Testis (tissue), 2 donors: ENCODE measurements at regions not wholly inside any gene's neighbourhood (a gene's known extent, or its start where the extent isn't known, plus 50 kb on each side); places are given as distances from the start of the nearest gene placed in this dataset.
A peak's percentile ranks its signal among the peaks of the same experiment; 100 is the strongest.

ENCODE experiments used
- DNase-seq: peaks from one replicate; pipeline ENCODE4 v3.0.0-alpha.2; 2019
- H3K27ac ChIP-seq, 2 donors: fragments of 200-600 bp; sonication (generic); one replicate each; pipeline ENCODE4 v1.5.1; 2019
- H3K27me3 ChIP-seq: fragments of 200-600 bp; sonication (generic); one replicate; pipeline ENCODE4 v1.5.1; 2019
- H3K36me3 ChIP-seq: fragments of 200-600 bp; sonication (generic); one replicate; pipeline ENCODE4 v1.5.1; 2017; ENCODE audit warnings: low read depth; ENCODE audit errors: missing control alignments
- H3K4me1 ChIP-seq: fragments of 200-600 bp; sonication (generic); one replicate; pipeline ENCODE4 v1.5.1; 2019
- H3K4me3 ChIP-seq, 2 donors: fragments of 200-600 bp; sonication (generic); one replicate each; pipeline ENCODE4 v1.5.1; 2017 to 2019
- H3K9me3 ChIP-seq: fragments of 200-600 bp; sonication (generic); one replicate; pipeline ENCODE4 v1.5.1; 2017
- CTCF ChIP-seq, 3 experiments: fragments of 450-650 bp in 2 of 3; fragments of 200-600 bp in 1 of 3; sonication (generic) in 1 of 3; IDR thresholded peaks; one replicate each; pipeline ENCODE4 v1.5.1; 2016 to 2019; ENCODE audit warnings: antibody characterized with exemption in 3 of 3, mild to moderate bottlenecking in 2 of 3, moderate library complexity in 1 of 3
- POLR2A ChIP-seq: fragments of 450-650 bp; IDR thresholded peaks from one replicate; pipeline ENCODE4 v1.6.1; 2017; ENCODE audit warnings: antibody characterized with exemption, mild to moderate bottlenecking, moderate library complexity
- WGBS, 2 donors: methylation state at CpG; one replicate each; pipeline ENCODE4 v1.1.5; 2018; 5-methylcytosine and 5-hydroxymethylcytosine counted together
- intact Hi-C: fragments of 100-400 bp; cut with DNase I; formaldehyde crosslinking; loops from one replicate; pipeline ENCODE4 v1.15.1; 2023; ENCODE audit warnings: low total_unique reads

DNA sequence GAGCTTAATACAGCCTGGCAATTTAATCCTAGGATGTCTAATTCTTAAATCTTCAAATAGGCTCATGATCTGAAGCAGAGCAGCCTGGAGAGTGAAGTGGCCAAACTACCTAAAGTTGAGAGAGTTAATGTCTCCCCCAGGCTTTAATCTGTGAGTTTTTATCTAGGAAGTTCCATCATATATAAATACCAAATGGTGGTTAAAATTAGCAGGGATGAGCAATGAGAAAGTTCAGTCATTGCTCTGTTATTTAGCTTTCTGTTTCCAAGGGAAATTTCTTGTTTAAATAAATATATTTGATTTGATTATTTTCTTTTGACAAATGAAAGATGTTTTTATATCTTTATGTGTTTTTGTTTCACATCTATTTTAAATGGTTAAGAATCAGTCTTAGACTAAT is 274.4 kb upstream of the UMPS start:
- intact Hi-C loops = no loop called here

DNA sequence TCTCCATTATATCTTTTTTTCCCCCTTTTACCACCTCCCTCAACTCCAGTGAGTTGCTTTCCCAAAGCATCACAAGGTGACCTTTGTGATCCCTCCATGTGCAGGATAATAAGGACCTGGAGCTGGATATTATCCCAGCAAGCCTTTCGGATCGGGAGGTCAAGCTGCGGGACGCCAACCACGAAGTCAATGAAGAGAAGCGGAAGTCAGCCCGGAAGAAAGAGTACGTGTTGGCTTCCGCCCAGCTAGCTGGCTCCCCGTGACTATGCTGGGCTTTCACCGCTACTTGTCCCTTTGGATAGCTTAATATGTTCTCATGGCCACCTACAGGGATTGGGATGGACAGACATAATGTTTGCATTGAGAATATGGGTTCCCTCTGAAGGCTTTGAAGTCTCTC is 273.7 kb upstream of the UMPS start:
- no peak for DNase-seq
- Histone ChIP-seq H3K27me3 (no peaks in the 10 kb centered on the region), H3K4me3 (no peak overlapping the region), H3K4me1 (no peaks in the 10 kb centered on the region), H3K9me3 (no peaks in the 10 kb centered on the region), H3K27ac (no peak overlapping the region), H3K36me3 (no peaks in the 10 kb centered on the region)
- intact Hi-C loops = no loop called here
- 68 to 87% methylated on average over 11 of the region's 11 CpGs for WGBS, 2 donors
- TF ChIP-seq CTCF (IDR thresholded peaks at IDR 0.05) (no peak), POLR2A (no peak)

More for the DNA sequence above, 274.4 kb upstream of the UMPS start:
- H3K27me3 ChIP-seq = no peaks in the 10 kb centered on the region
- H3K9me3 ChIP-seq = no peaks in the 10 kb centered on the region
- no peak overlapping the region for H3K4me3 ChIP-seq
- H3K36me3 ChIP-seq = no peaks in the 10 kb centered on the region
- TF ChIP-seq CTCF (IDR thresholded peaks at IDR 0.05) (no peak), POLR2A (no peak)
- DNase-seq = no peak
- H3K4me1 ChIP-seq = no peaks in the 10 kb centered on the region
- H3K27ac ChIP-seq = no peak overlapping the region

DNA sequence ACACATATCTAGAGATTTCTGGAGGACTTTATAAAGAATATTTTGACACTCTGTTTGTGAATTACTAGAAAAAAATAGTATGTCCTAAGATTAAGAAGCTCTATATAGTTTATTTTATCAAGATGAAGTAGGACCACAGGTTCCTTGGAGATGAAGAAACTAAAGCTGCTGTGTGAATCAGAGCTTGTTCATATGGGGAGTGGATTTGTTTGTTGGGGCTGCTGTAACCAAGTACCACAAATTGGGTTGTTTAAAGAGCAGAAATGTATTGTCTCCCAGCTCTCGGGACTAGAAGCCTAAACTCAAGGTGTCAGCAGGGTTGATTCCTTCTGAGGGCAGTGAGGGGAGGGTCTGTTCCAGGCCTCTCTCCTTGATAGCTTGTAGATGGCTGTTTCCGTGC is 270.6 kb upstream of the UMPS start:
- Histone ChIP-seq H3K36me3 (no peaks in the 10 kb centered on the region), H3K4me1 (no peaks in the 10 kb centered on the region), H3K4me3 (no peak overlapping the region), H3K9me3 (no peaks in the 10 kb centered on the region), H3K27ac (peak overlapping the region; percentile 33 to 74), H3K27me3 (no peaks in the 10 kb centered on the region)
- TF ChIP-seq CTCF (IDR thresholded peaks at IDR 0.05) (no peak), POLR2A (no peak)
- intact Hi-C loops = loop anchor here (10.0 kb wide), 2 partner anchors 105 to 445 kb away; no protein-coding TSS in a partner anchor
- no peak for DNase-seq
- 64 to 86% methylated on average over 2 of the region's 2 CpGs for WGBS, 2 donors

GRCh38 chr3:124461126-124461525 is 269.1 kb upstream of the UMPS start:
- whole genome bisulfite sequencing, 2 donors = 91 to 95% methylated on average over 2 of the region's 2 CpGs
- no peaks in the 10 kb centered on the region for H3K9me3 ChIP-seq
- no peak overlapping the region for H3K27ac ChIP-seq
- no peaks in the 10 kb centered on the region for H3K27me3 ChIP-seq
- no peaks in the 10 kb centered on the region for H3K36me3 ChIP-seq
- H3K4me1 ChIP-seq = no peaks in the 10 kb centered on the region
- no peak overlapping the region for H3K4me3 ChIP-seq
- TF ChIP-seq POLR2A = no peak
- TF ChIP-seq CTCF (IDR thresholded peaks at IDR 0.05) = no peak
- intact Hi-C loops = loop anchor here (10.0 kb wide), 2 partner anchors 106 to 446 kb away; no protein-coding TSS in a partner anchor
- no peak for DNase-seq

- intact Hi-C loops = loop anchor here (10.0 kb wide), 2 partner anchors 107 to 447 kb away; no protein-coding TSS in a partner anchor
- TF ChIP-seq CTCF (IDR thresholded peaks at IDR 0.05) (no peak), POLR2A (no peak)
- Histone ChIP-seq H3K9me3 (no peaks in the 10 kb centered on the region), H3K27ac (no peak overlapping the region), H3K4me3 (no peak overlapping the region), H3K4me1 (no peaks in the 10 kb centered on the region), H3K27me3 (no peaks in the 10 kb centered on the region), H3K36me3 (no peaks in the 10 kb centered on the region)
- WGBS, 2 donors = 81 to 83% methylated on average over 4 of the region's 4 CpGs
- DNase-seq = no peak
These were observed 268.2 kb upstream of the UMPS start for GRCh38 chr3:124461838-124462632.
